HCT116 (cell line): ENCODE measurements at regions not wholly inside any gene's neighbourhood (a gene's known extent, or its start where the extent isn't known, plus 50 kb on each side); places are given as distances from the start of the nearest gene placed in this dataset.

Experiments
- ATAC-seq: fragments of 200-7000 bp; cut with Tn5 transposase; 2 replicates; pipeline ENCODE4 v1.9.1; 2020; ENCODE audit warnings: mild to moderate bottlenecking, moderate library complexity
- BruUV-seq: library from RNA; stranded (reverse); fragments of 400-500 nt; replicated peaks from 2 replicates; lab custom pipeline; 2021; lab: Mats Ljungman, UMichigan
- CTCF ChIA-PET: fragments of 300-600 bp; sonication (Branson Sonifier 250); formaldehyde crosslinking; loops from one replicate; lab custom pipeline; 2021; ENCODE audit warnings: antibody characterized with exemption; lab: Charles Lee
- POLR2A ChIA-PET: fragments of 300-600, 350-600 bp; sonication (Branson Sonifier 250); formaldehyde crosslinking; loops from one replicate; lab custom pipeline; 2021; ENCODE audit warnings: antibody characterized with exemption; lab: Charles Lee
- RAD21 ChIA-PET, 2 experiments: fragments of 300-600 bp; sonication (Branson Sonifier 250); formaldehyde crosslinking; loops; one replicate each; lab custom pipeline; 2023; ENCODE audit warnings: low total read pairs in 2 of 2; ENCODE audit not compliant: uncharacterized antibody in 2 of 2, unreplicated experiment in 2 of 2, low non-redundant PET in 1 of 2; lab: Charles Lee
- DNase-seq: peaks from one replicate; pipeline ENCODE4 v3.0.0-alpha.2; 2010; ENCODE audit warnings: low read depth, low spot score
- H2AFZ ChIP-seq: fragments of 200-600 bp; shearing (Covaris generic), sonication (generic); 2 replicates; pipeline ENCODE4 v1.6.1; 2017; ENCODE audit warnings: low read depth, mixed run types, mixed read lengths, antibody characterized with exemption, low read length; ENCODE audit not compliant: poor library complexity, severe bottlenecking
- H3K27ac ChIP-seq: 2 replicates; pipeline ENCODE4 v1.5.1; 2012; ENCODE audit warnings: low read depth, low read length
- H3K27me3 ChIP-seq: fragments of 200-600 bp; sonication (generic); 2 replicates; pipeline ENCODE4 v1.6.1; 2016; ENCODE audit warnings: mixed run types, low read length, mixed read lengths; ENCODE audit not compliant: insufficient read depth
- H3K36me3 ChIP-seq, 2 experiments: fragments of 200-500 bp in 1 of 2; fragments of 200-600 bp in 1 of 2; sonication (Bioruptor generic) in 1 of 2; sonication (generic) in 1 of 2; 2 replicates each; pipeline versions ENCODE4 v1.5.1 to v1.6.1; 2014 to 2016; ENCODE audit warnings: low read length in 2 of 2, inconsistent platforms in 1 of 2, mixed read lengths in 1 of 2, mixed run types in 1 of 2; ENCODE audit not compliant: insufficient read depth in 2 of 2, control insufficient read depth in 1 of 2
- H3K4me1 ChIP-seq, 2 experiments: fragments of 200-600 bp in 1 of 2; sonication (generic) in 1 of 2; 2 replicates each; pipeline versions ENCODE4 v1.5.1 to v1.6.1; 2012 to 2017; ENCODE audit warnings: low read length in 2 of 2, inconsistent platforms in 1 of 2, mild to moderate bottlenecking in 1 of 2, mixed read lengths in 1 of 2, mixed run types in 1 of 2, moderate library complexity in 1 of 2; ENCODE audit not compliant: insufficient read depth in 2 of 2, control insufficient read depth in 1 of 2
- H3K4me2 ChIP-seq: fragments of 200-600 bp; sonication (generic); 2 replicates; pipeline ENCODE4 v1.6.1; 2017; ENCODE audit warnings: mixed run types, low read length, mixed read lengths
- H3K4me3 ChIP-seq, 2 experiments: fragments of 200-600 bp in 1 of 2; sonication (generic) in 1 of 2; replicated peaks in 1 of 2; 2 replicates each; pipeline ENCODE4 v1.5.1; 2011 to 2016; ENCODE audit warnings: low read length in 2 of 2, control low read depth in 1 of 2, low read depth in 1 of 2, mild to moderate bottlenecking in 1 of 2, mixed read lengths in 1 of 2, mixed run types in 1 of 2
- H3K79me2 ChIP-seq: fragments of 200-600 bp; sonication (generic); 2 replicates; pipeline ENCODE4 v1.6.1; 2017; ENCODE audit warnings: mild to moderate bottlenecking, mixed run types, low read length, moderate library complexity, mixed read lengths; ENCODE audit not compliant: insufficient read depth
- H3K9ac ChIP-seq: fragments of 200-600 bp; sonication (generic); 2 replicates; pipeline ENCODE4 v1.6.1; 2016; ENCODE audit warnings: low read length, mixed read lengths
- H3K9me2 ChIP-seq: fragments of 200-600 bp; sonication (generic), shearing (Covaris generic); 2 replicates; pipeline ENCODE4 v1.6.1; 2017; ENCODE audit warnings: mixed run types, mild to moderate bottlenecking, moderate library complexity; ENCODE audit not compliant: insufficient read depth
- H3K9me3 ChIP-seq, 2 experiments: fragments of 200-500 bp in 1 of 2; fragments of 200-600 bp in 1 of 2; sonication (Bioruptor generic) in 1 of 2; sonication (generic) in 1 of 2; 2 replicates each; pipeline ENCODE4 v1.6.1; 2014 to 2017; ENCODE audit warnings: low read length in 2 of 2, mixed read lengths in 2 of 2, inconsistent platforms in 1 of 2, low read depth in 1 of 2, mild to moderate bottlenecking in 1 of 2, mixed run types in 1 of 2, moderate library complexity in 1 of 2; ENCODE audit not compliant: control insufficient read depth in 1 of 2, insufficient read depth in 1 of 2
- H4K20me1 ChIP-seq: fragments of 200-600 bp; sonication (generic), shearing (Covaris generic); 2 replicates; pipeline ENCODE4 v1.6.1; 2017; ENCODE audit warnings: mixed run types, mild to moderate bottlenecking, moderate library complexity; ENCODE audit not compliant: insufficient read depth
- CBX3 ChIP-seq: IDR thresholded peaks from 2 replicates; pipeline ENCODE4 v1.6.1; 2012; ENCODE audit warnings: low read depth
- CEBPB ChIP-seq: IDR thresholded peaks from 2 replicates; pipeline ENCODE4 v1.6.1; 2012; ENCODE audit warnings: low read depth
- ELF1 ChIP-seq: IDR thresholded peaks from 2 replicates; pipeline ENCODE4 v1.6.1; 2012; ENCODE audit warnings: low read depth, borderline replicate concordance
- EZH2phosphoT487 ChIP-seq: fragments of 200-600 bp; IDR thresholded peaks from 2 replicates; pipeline ENCODE4 v1.6.1; 2018; ENCODE audit warnings: antibody characterized with exemption, borderline replicate concordance
- JUND ChIP-seq: IDR thresholded peaks from 2 replicates; pipeline ENCODE4 v1.6.1; 2012
- POLR2A ChIP-seq: IDR thresholded peaks from 2 replicates; pipeline ENCODE4 v1.7.0; 2011; ENCODE audit warnings: borderline replicate concordance; ENCODE audit not compliant: insufficient read depth, insufficient read length; ENCODE audit errors: extremely low read depth
- POLR2AphosphoS5 ChIP-seq: IDR thresholded peaks from 2 replicates; pipeline ENCODE4 v1.6.1; 2011; ENCODE audit warnings: mild to moderate bottlenecking, low read depth, low read length, moderate library complexity
- RAD21 ChIP-seq: IDR thresholded peaks from 2 replicates; pipeline ENCODE4 v1.6.1; 2012; ENCODE audit warnings: low read depth, mild to moderate bottlenecking
- SIN3A ChIP-seq: IDR thresholded peaks from 2 replicates; pipeline ENCODE4 v1.6.1; 2012; ENCODE audit warnings: low read depth
- SP1 ChIP-seq: IDR thresholded peaks from 2 replicates; pipeline ENCODE4 v1.6.1; 2012; ENCODE audit warnings: low read depth
- SRF ChIP-seq: IDR thresholded peaks from 2 replicates; pipeline ENCODE4 v1.6.1; 2012; ENCODE audit warnings: low read depth
- TCF7L2 ChIP-seq: IDR thresholded peaks from 2 replicates; pipeline ENCODE4 v1.7.0; 2011; ENCODE audit warnings: borderline replicate concordance, inconsistent platforms; ENCODE audit not compliant: insufficient read depth, insufficient read length; ENCODE audit errors: extremely low read depth
- YY1 ChIP-seq: IDR thresholded peaks from 2 replicates; pipeline ENCODE4 v1.6.1; 2011; ENCODE audit warnings: low read length, low read depth, moderate library complexity, mild to moderate bottlenecking; ENCODE audit not compliant: insufficient replicate concordance; ENCODE audit errors: extremely low read depth
- ZFX ChIP-seq: fragments of 450-650 bp; IDR thresholded peaks from 2 replicates; pipeline ENCODE4 v1.6.1; 2017
- intact Hi-C: fragments of 100-400 bp; cut with micrococcal nuclease; formaldehyde crosslinking; loops from 2 replicates; pipeline ENCODE4 v1.10.0; 2022
- TF ChIP-seq, protein P1 (sequence below): IDR thresholded peaks from 2 replicates; pipeline ENCODE4 v1.6.1; 2012; ENCODE audit warnings: low read depth
- TF ChIP-seq, protein P2 (sequence below): IDR thresholded peaks from 2 replicates; pipeline ENCODE4 v1.6.1; 2011; ENCODE audit warnings: mild to moderate bottlenecking, low read length, moderate library complexity; ENCODE audit not compliant: insufficient replicate concordance; ENCODE audit errors: extremely low read depth
- TF ChIP-seq, protein P3 (sequence below), 3 experiments: fragments of 200-600 bp in 1 of 3; sonication (generic) in 1 of 3; IDR thresholded peaks in 2 of 3; conservative IDR thresholded peaks in 1 of 3; 2 replicates each; pipeline ENCODE4 v1.5.1; 2012 to 2017; ENCODE audit warnings: low read depth in 2 of 3, low read length in 2 of 3, antibody characterized with exemption in 1 of 3, borderline replicate concordance in 1 of 3, control low read depth in 1 of 3, mild to moderate bottlenecking in 1 of 3, mixed read lengths in 1 of 3, mixed run types in 1 of 3, moderate library complexity in 1 of 3; ENCODE audit not compliant: insufficient read depth in 1 of 3
- TF ChIP-seq, protein P4 (sequence below): IDR thresholded peaks from 2 replicates; pipeline ENCODE4 v1.6.1; 2012

DNA sequence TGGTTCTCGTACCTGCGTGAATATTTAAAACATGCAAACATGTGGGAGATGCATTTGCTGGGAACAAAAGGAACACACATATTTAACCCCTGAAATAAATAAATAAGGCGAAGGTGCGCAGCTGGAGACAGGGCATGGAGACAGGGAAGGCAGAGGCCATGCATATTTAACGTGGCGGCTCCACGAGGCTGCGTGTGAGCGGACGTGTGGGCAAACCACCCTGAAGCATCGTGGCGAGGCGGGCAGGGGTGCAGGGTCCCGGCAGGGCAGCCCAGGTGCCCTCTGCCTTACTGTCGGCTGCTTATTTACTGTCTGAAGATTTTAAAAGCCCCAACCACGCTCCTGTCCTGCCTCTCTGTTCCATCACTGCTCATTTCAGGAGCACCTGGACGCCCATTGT, 104.0 kb upstream of the ACTRT2 start:
- H3K4me3 ChIP-seq = no peak overlapping the region
- no peaks in the 10 kb centered on the region for H3K9me2 ChIP-seq
- no peaks in the 10 kb centered on the region; a peak in 1 of 4 replicates for H3K9me3 ChIP-seq
- no TSS peak for BruUV-seq
- no peak overlapping the region for H3K9ac ChIP-seq
- H4K20me1 ChIP-seq = no peaks in the 10 kb centered on the region
- H3K27ac ChIP-seq = no peak overlapping the region
- no peaks in the 10 kb centered on the region for H3K4me1 ChIP-seq
- ATAC-seq (no peak), DNase-seq (no peak)
- H3K27me3 ChIP-seq = no peaks in the 10 kb centered on the region
- ChIA-PET RAD21 (no interaction called here), CTCF (no interaction called here), POLR2A (no interaction called here)
- intact Hi-C loops = no loop called here
- TF ChIP-seq JUND = no peak
- TF ChIP-seq SP1 = no peak
- TF ChIP-seq POLR2AphosphoS5 = no peak
- no peak for TF ChIP-seq RAD21
- TF ChIP-seq SRF = no peak
- TF ChIP-seq, protein P1, sequence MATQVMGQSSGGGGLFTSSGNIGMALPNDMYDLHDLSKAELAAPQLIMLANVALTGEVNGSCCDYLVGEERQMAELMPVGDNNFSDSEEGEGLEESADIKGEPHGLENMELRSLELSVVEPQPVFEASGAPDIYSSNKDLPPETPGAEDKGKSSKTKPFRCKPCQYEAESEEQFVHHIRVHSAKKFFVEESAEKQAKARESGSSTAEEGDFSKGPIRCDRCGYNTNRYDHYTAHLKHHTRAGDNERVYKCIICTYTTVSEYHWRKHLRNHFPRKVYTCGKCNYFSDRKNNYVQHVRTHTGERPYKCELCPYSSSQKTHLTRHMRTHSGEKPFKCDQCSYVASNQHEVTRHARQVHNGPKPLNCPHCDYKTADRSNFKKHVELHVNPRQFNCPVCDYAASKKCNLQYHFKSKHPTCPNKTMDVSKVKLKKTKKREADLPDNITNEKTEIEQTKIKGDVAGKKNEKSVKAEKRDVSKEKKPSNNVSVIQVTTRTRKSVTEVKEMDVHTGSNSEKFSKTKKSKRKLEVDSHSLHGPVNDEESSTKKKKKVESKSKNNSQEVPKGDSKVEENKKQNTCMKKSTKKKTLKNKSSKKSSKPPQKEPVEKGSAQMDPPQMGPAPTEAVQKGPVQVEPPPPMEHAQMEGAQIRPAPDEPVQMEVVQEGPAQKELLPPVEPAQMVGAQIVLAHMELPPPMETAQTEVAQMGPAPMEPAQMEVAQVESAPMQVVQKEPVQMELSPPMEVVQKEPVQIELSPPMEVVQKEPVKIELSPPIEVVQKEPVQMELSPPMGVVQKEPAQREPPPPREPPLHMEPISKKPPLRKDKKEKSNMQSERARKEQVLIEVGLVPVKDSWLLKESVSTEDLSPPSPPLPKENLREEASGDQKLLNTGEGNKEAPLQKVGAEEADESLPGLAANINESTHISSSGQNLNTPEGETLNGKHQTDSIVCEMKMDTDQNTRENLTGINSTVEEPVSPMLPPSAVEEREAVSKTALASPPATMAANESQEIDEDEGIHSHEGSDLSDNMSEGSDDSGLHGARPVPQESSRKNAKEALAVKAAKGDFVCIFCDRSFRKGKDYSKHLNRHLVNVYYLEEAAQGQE = no peak
- no peak for TF ChIP-seq POLR2A
- TF ChIP-seq ELF1 = no peak
- TF ChIP-seq, protein P2, sequence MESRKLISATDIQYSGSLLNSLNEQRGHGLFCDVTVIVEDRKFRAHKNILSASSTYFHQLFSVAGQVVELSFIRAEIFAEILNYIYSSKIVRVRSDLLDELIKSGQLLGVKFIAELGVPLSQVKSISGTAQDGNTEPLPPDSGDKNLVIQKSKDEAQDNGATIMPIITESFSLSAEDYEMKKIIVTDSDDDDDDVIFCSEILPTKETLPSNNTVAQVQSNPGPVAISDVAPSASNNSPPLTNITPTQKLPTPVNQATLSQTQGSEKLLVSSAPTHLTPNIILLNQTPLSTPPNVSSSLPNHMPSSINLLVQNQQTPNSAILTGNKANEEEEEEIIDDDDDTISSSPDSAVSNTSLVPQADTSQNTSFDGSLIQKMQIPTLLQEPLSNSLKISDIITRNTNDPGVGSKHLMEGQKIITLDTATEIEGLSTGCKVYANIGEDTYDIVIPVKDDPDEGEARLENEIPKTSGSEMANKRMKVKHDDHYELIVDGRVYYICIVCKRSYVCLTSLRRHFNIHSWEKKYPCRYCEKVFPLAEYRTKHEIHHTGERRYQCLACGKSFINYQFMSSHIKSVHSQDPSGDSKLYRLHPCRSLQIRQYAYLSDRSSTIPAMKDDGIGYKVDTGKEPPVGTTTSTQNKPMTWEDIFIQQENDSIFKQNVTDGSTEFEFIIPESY = no peak
- TF ChIP-seq ZFX = no peak
- no peak for TF ChIP-seq CEBPB
- no peak for TF ChIP-seq CBX3
- TF ChIP-seq YY1 = no peak
- TF ChIP-seq, protein P3, sequence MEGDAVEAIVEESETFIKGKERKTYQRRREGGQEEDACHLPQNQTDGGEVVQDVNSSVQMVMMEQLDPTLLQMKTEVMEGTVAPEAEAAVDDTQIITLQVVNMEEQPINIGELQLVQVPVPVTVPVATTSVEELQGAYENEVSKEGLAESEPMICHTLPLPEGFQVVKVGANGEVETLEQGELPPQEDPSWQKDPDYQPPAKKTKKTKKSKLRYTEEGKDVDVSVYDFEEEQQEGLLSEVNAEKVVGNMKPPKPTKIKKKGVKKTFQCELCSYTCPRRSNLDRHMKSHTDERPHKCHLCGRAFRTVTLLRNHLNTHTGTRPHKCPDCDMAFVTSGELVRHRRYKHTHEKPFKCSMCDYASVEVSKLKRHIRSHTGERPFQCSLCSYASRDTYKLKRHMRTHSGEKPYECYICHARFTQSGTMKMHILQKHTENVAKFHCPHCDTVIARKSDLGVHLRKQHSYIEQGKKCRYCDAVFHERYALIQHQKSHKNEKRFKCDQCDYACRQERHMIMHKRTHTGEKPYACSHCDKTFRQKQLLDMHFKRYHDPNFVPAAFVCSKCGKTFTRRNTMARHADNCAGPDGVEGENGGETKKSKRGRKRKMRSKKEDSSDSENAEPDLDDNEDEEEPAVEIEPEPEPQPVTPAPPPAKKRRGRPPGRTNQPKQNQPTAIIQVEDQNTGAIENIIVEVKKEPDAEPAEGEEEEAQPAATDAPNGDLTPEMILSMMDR (IDR thresholded peaks at IDR 0.05 in 2 of 3, conservative IDR thresholded peaks at IDR 0.05 in 1 of 3; ENCODE audit: borderline replicate concordance in 1 of 3, insufficient read depth in 1 of 3, low read depth in 2 of 3, low read length in 2 of 3) = no peak
- TF ChIP-seq EZH2phosphoT487 = no peak
- TF ChIP-seq, protein P4, sequence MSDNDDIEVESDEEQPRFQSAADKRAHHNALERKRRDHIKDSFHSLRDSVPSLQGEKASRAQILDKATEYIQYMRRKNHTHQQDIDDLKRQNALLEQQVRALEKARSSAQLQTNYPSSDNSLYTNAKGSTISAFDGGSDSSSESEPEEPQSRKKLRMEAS = no peak
- no peak for TF ChIP-seq TCF7L2
- TF ChIP-seq SIN3A = no peak
- H3K4me2 ChIP-seq = no peak overlapping the region
- no peaks in the 10 kb centered on the region for H3K36me3 ChIP-seq
- no peak overlapping the region for H2AFZ ChIP-seq
- no peaks in the 10 kb centered on the region for H3K79me2 ChIP-seq
